ENCODE measurements at regions not wholly inside any gene's neighbourhood (a gene's known extent, or its start where the extent isn't known, plus 50 kb on each side); places are given as distances from the start of the nearest gene placed in this dataset.

DNA sequence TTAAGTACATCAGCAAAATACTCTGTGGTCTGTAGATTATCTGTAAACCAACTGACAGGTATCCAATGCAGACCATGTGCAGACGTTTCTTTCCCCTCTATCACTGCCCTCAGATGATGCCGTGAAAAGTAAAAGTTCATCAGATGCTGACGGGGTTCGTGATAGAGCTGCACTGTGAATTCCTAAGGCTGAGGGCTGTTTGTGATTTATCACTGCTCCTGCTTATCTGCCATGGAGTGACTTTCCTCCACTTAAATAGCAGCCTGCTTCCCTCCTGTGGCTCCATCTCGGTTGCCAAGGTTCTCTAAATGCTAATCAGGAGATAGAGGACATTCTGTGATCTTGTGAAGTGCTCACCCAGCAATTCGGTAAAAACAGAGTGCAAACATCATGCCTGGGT lies 89.3 kb upstream of the SRD5A3 start:
- WGBS = 6% methylated on average over 6 of the region's 6 CpGs
- Histone ChIP-seq H3K27ac (ENCODE audit: low read depth in 1 of 2, low read length in 2 of 2) (no peak overlapping the region), H3K27me3 (ENCODE audit: control insufficient read depth in 4 of 4, insufficient read depth in 4 of 4, low read length in 3 of 4) (no peaks in the 10 kb centered on the region), H3K4me3 (ENCODE audit: low read depth in 1 of 3, low read length in 3 of 3) (no peak overlapping the region), H3K9me3 (ENCODE audit: control insufficient read depth in 4 of 4, low read length in 3 of 4) (no peaks in the 10 kb centered on the region), H3K36me3 (ENCODE audit: control insufficient read depth in 4 of 4, insufficient read depth in 3 of 4, low read depth in 1 of 4, low read length in 3 of 4) (no peaks in the 10 kb centered on the region), H3K4me1 (ENCODE audit: control insufficient read depth in 4 of 4, insufficient read depth in 4 of 4, low read length in 3 of 4) (no peaks in the 10 kb centered on the region), H3K9ac (ENCODE audit: low read depth in 1 of 2, low read length in 2 of 2) (no peak overlapping the region)
- no peak for TF ChIP-seq EGR1 (IDR thresholded peaks at IDR 0.05; ENCODE audit: low read depth in 2 of 2)
- no peak for TF ChIP-seq HNF4A (conservative IDR thresholded peaks at IDR 0.05)
- no peak for TF ChIP-seq FOXA1 (IDR thresholded peaks at IDR 0.05)
- no peak for TF ChIP-seq HNF4G (IDR thresholded peaks at IDR 0.05)
- TF ChIP-seq RAD21 (IDR thresholded peaks at IDR 0.05) = peak in 1 of 2 donors; percentile 7
- DNase-seq (ENCODE audit: low spot score) = no peak

GRCh38 chr4:55258152-55258865 lies 87.7 kb upstream of the SRD5A3 start:
- whole genome bisulfite sequencing = 61% methylated on average over 5 of the region's 5 CpGs
- no peaks in the 10 kb centered on the region for H3K36me3 ChIP-seq (ENCODE audit: control insufficient read depth in 4 of 4, insufficient read depth in 3 of 4, low read depth in 1 of 4, low read length in 3 of 4)
- peaks cover 0 to 3% (median 0%) of the 10 kb centered on the region in 4 donors for H3K27me3 ChIP-seq (ENCODE audit: control insufficient read depth in 4 of 4, insufficient read depth in 4 of 4, low read length in 3 of 4)
- no peak overlapping the region for H3K4me3 ChIP-seq (ENCODE audit: low read depth in 1 of 3, low read length in 3 of 3)
- no peaks in the 10 kb centered on the region for H3K4me1 ChIP-seq (ENCODE audit: control insufficient read depth in 4 of 4, insufficient read depth in 4 of 4, low read length in 3 of 4)
- no peak overlapping the region for H3K9ac ChIP-seq (ENCODE audit: low read depth in 1 of 2, low read length in 2 of 2)
- H3K9me3 ChIP-seq (ENCODE audit: control insufficient read depth in 4 of 4, low read length in 3 of 4) = no peaks in the 10 kb centered on the region
- no peak for TF ChIP-seq GABPA (IDR thresholded peaks at IDR 0.05 in 1 of 2, conservative IDR thresholded peaks at IDR 0.05 in 1 of 2)
- no peak for TF ChIP-seq TAF1 (conservative IDR thresholded peaks at IDR 0.05)
- TF ChIP-seq NR2F2 (IDR thresholded peaks at IDR 0.05) = peak; percentile 80
- TF ChIP-seq JUND (IDR thresholded peaks at IDR 0.05) = no peak
- TF ChIP-seq FOXA1 (IDR thresholded peaks at IDR 0.05) = no peak
- TF ChIP-seq REST (IDR thresholded peaks at IDR 0.05) = no peak
- no peak for TF ChIP-seq CTCF (IDR thresholded peaks at IDR 0.05; ENCODE audit: low read depth, low read length, missing input control)
- no peak for DNase-seq (ENCODE audit: low spot score)
- H3K27ac ChIP-seq (ENCODE audit: low read depth in 1 of 2, low read length in 2 of 2) = no peak overlapping the region

DNA sequence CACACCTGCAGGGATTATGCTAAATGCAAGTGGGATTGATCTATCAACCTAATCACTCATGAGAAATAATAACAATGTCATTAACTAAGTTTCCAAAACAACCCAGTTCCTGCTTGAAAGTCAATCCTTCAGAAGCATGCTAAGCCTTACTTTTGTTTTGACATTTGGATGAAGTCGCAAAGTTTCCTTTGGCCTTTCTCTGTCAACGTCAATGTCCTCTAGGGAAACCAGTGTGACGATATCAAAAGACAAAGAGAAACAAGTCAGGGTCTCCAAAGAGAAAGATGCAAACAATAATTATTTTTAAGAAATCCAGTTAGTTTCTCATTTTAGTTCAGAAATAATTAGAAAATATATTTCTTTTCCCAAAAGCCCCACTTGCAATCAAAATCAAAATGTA lies 86.7 kb upstream of the SRD5A3 start:
- H3K9me3 ChIP-seq (ENCODE audit: control insufficient read depth in 4 of 4, low read length in 3 of 4) = no peaks in the 10 kb centered on the region
- peaks cover 0 to 3% (median 0%) of the 10 kb centered on the region in 4 donors for H3K27me3 ChIP-seq (ENCODE audit: control insufficient read depth in 4 of 4, insufficient read depth in 4 of 4, low read length in 3 of 4)
- no peak for DNase-seq (ENCODE audit: low spot score)
- no peak overlapping the region for H3K4me3 ChIP-seq (ENCODE audit: low read depth in 1 of 3, low read length in 3 of 3)
- no peak overlapping the region for H3K9ac ChIP-seq (ENCODE audit: low read depth in 1 of 2, low read length in 2 of 2)
- no peak overlapping the region for H3K27ac ChIP-seq (ENCODE audit: low read depth in 1 of 2, low read length in 2 of 2)
- no peaks in the 10 kb centered on the region for H3K4me1 ChIP-seq (ENCODE audit: control insufficient read depth in 4 of 4, insufficient read depth in 4 of 4, low read length in 3 of 4)
- no peak for TF ChIP-seq MAX (IDR thresholded peaks at IDR 0.05)
- TF ChIP-seq EGR1 (IDR thresholded peaks at IDR 0.05; ENCODE audit: low read depth in 2 of 2) = no peak
- no peak for TF ChIP-seq RXRA (IDR thresholded peaks at IDR 0.05)
- no peak for TF ChIP-seq TAF1 (conservative IDR thresholded peaks at IDR 0.05)
- no peak for TF ChIP-seq HNF4A (conservative IDR thresholded peaks at IDR 0.05)
- TF ChIP-seq FOXA1 (IDR thresholded peaks at IDR 0.05) = no peak
- no peak for TF ChIP-seq RAD21 (IDR thresholded peaks at IDR 0.05)
- TF ChIP-seq GABPA (IDR thresholded peaks at IDR 0.05 in 1 of 2, conservative IDR thresholded peaks at IDR 0.05 in 1 of 2) = no peak
- TF ChIP-seq REST (IDR thresholded peaks at IDR 0.05) = no peak
- TF ChIP-seq SP1 (IDR thresholded peaks at IDR 0.05) = no peak
- no peak for TF ChIP-seq NR2F2 (IDR thresholded peaks at IDR 0.05)
- no peak for TF ChIP-seq JUND (IDR thresholded peaks at IDR 0.05)
- no peaks in the 10 kb centered on the region for H3K36me3 ChIP-seq (ENCODE audit: control insufficient read depth in 4 of 4, insufficient read depth in 3 of 4, low read depth in 1 of 4, low read length in 3 of 4)
- WGBS = 60% methylated on average over 3 of the region's 3 CpGs
